IMR-90 (cell line): ENCODE measurements at regions not wholly inside any gene's neighbourhood (a gene's known extent, or its start where the extent isn't known, plus 50 kb on each side); places are given as distances from the start of the nearest gene placed in this dataset.

ENCODE experiments used
- ATAC-seq: fragments of 200-7000 bp; cut with Tn5 transposase; 2 replicates; pipeline ENCODE4 v1.9.1; 2020; ENCODE audit warnings: low read depth, mild to moderate bottlenecking, moderate library complexity
- BruUV-seq: library from RNA; stranded (reverse); fragments of 400-500 nt; replicated peaks from 2 replicates; lab custom pipeline; 2021; lab: Mats Ljungman, UMichigan
- CTCF ChIA-PET: fragments of 300-600 bp; formaldehyde crosslinking; extraction: SDS; loops from one replicate; lab custom pipeline; 2021; ENCODE audit warnings: antibody characterized with exemption; lab: Yijun Ruan, JAX
- POLR2A ChIA-PET: fragments of 300-600 bp; sonication (Branson Sonifier 250); formaldehyde crosslinking; loops from one replicate; lab custom pipeline; 2022; ENCODE audit warnings: antibody characterized with exemption; ENCODE audit not compliant: unreplicated experiment; lab: Charles Lee
- DNase-seq: peaks from one replicate; pipeline ENCODE4 v3.0.0; 2013
- H2AFZ ChIP-seq: replicated peaks from 2 replicates; pipeline ENCODE3; 2013; ENCODE audit warnings: low read length, mild to moderate bottlenecking; ENCODE audit not compliant: poor library complexity
- H2AK5ac ChIP-seq: 2 replicates; pipeline ENCODE4 v1.6.1; 2013; ENCODE audit warnings: low read depth, low read length, inconsistent platforms
- H2AK9ac ChIP-seq: replicated peaks from 2 replicates; pipeline ENCODE3; 2013; ENCODE audit warnings: mild to moderate bottlenecking, low read depth, low read length, moderate library complexity; ENCODE audit not compliant: poor library complexity
- H2BK120ac ChIP-seq: 2 replicates; pipeline ENCODE4 v1.6.1; 2013; ENCODE audit warnings: low read depth, low read length, inconsistent platforms
- H2BK15ac ChIP-seq: 3 replicates; pipeline ENCODE4 v1.6.1; 2013; ENCODE audit warnings: low read depth, low read length, inconsistent platforms
- H2BK20ac ChIP-seq: 2 replicates; pipeline ENCODE4 v1.6.1; 2013; ENCODE audit warnings: low read depth, mild to moderate bottlenecking, inconsistent platforms, low read length, moderate library complexity
- H2BK5ac ChIP-seq: 2 replicates; pipeline ENCODE4 v1.6.1; 2013; ENCODE audit warnings: mild to moderate bottlenecking, low read depth, low read length, inconsistent platforms; ENCODE audit not compliant: poor library complexity, severe bottlenecking
- H3K14ac ChIP-seq: replicated peaks from 2 replicates; pipeline ENCODE4 v1.6.1; 2013; ENCODE audit warnings: low read depth, low read length, inconsistent platforms
- H3K18ac ChIP-seq: 2 replicates; pipeline ENCODE4 v1.6.1; 2013; ENCODE audit warnings: low read depth, low read length, control low read depth
- H3K23ac ChIP-seq: 2 replicates; pipeline ENCODE4 v1.6.1; 2013; ENCODE audit warnings: low read depth, low read length, inconsistent platforms
- H3K27ac ChIP-seq: 2 replicates; pipeline ENCODE4 v1.5.1; 2013; ENCODE audit warnings: mild to moderate bottlenecking, control low read depth, low read length; ENCODE audit not compliant: insufficient read depth
- H3K27me3 ChIP-seq: 2 replicates; pipeline ENCODE4 v1.6.1; 2013; ENCODE audit warnings: low read length; ENCODE audit not compliant: control insufficient read depth, insufficient read depth
- H3K36me3 ChIP-seq: 2 replicates; pipeline ENCODE4 v1.6.1; 2013; ENCODE audit warnings: low read length, mixed read lengths; ENCODE audit not compliant: control insufficient read depth, insufficient read depth
- H3K4ac ChIP-seq: 2 replicates; pipeline ENCODE4 v1.6.1; 2013; ENCODE audit warnings: low read depth, low read length, inconsistent platforms
- H3K4me1 ChIP-seq: 2 replicates; pipeline ENCODE4 v1.6.1; 2013; ENCODE audit warnings: low read length, mixed read lengths; ENCODE audit not compliant: control insufficient read depth, insufficient read depth
- H3K4me2 ChIP-seq: 2 replicates; pipeline ENCODE4 v1.6.1; 2013; ENCODE audit warnings: low read depth, mild to moderate bottlenecking, control low read depth, low read length, moderate library complexity
- H3K4me3 ChIP-seq: 2 replicates; pipeline ENCODE4 v1.5.1; 2013; ENCODE audit warnings: low read depth, mild to moderate bottlenecking, control low read depth, low read length, moderate library complexity; ENCODE audit not compliant: insufficient read depth
- H3K56ac ChIP-seq: 2 replicates; pipeline ENCODE4 v1.6.1; 2013; ENCODE audit warnings: low read length, inconsistent platforms; ENCODE audit not compliant: insufficient read depth; ENCODE audit errors: extremely low read depth
- H3K79me1 ChIP-seq, 2 experiments: 2 replicates each; pipeline ENCODE4 v1.6.1; 2013; ENCODE audit warnings: low read length in 2 of 2, inconsistent platforms in 1 of 2, low read depth in 1 of 2
- H3K9ac ChIP-seq: 2 replicates; pipeline ENCODE4 v1.6.1; 2013; ENCODE audit warnings: low read depth, low read length, control low read depth
- H3K9me1 ChIP-seq: 2 replicates; pipeline ENCODE4 v1.6.1; 2013; ENCODE audit warnings: low read length, inconsistent platforms; ENCODE audit not compliant: insufficient read depth
- H3K9me3 ChIP-seq: 2 replicates; pipeline ENCODE4 v1.6.1; 2013; ENCODE audit warnings: low read length; ENCODE audit not compliant: control insufficient read depth, insufficient read depth
- H4K20me1 ChIP-seq: 2 replicates; pipeline ENCODE4 v1.6.1; 2013; ENCODE audit warnings: low read length, inconsistent platforms; ENCODE audit not compliant: insufficient read depth
- H4K5ac ChIP-seq: 2 replicates; pipeline ENCODE4 v1.6.1; 2013; ENCODE audit warnings: mild to moderate bottlenecking, low read depth, low read length, control low read depth
- H4K8ac ChIP-seq, 2 experiments: 2 replicates each; pipeline ENCODE4 v1.6.1; 2013; ENCODE audit warnings: low read depth in 2 of 2, low read length in 2 of 2, control low read depth in 1 of 2, inconsistent platforms in 1 of 2
- H4K91ac ChIP-seq: 2 replicates; pipeline ENCODE4 v1.6.1; 2013; ENCODE audit warnings: low read depth, low read length, inconsistent platforms; ENCODE audit not compliant: insufficient read depth
- CEBPB ChIP-seq: IDR thresholded peaks from 2 replicates; pipeline ENCODE4 v1.6.1; 2012; ENCODE audit warnings: low read depth, low read length, improper control_type of control experiment
- CHD1 ChIP-seq: IDR thresholded peaks from 2 replicates; pipeline ENCODE4 v1.6.1; 2012; ENCODE audit warnings: low read depth, low read length, improper control_type of control experiment
- MAFK ChIP-seq: IDR thresholded peaks from 2 replicates; pipeline ENCODE4 v1.6.1; 2012; ENCODE audit warnings: low read depth, low read length, improper control_type of control experiment
- RAD21 ChIP-seq: IDR thresholded peaks from 2 replicates; pipeline ENCODE4 v1.6.1; 2012; ENCODE audit warnings: low read length, improper control_type of control experiment
- RFX5 ChIP-seq: IDR thresholded peaks from 2 replicates; pipeline ENCODE4 v1.8.0; 2012; ENCODE audit warnings: low read depth, mild to moderate bottlenecking, low read length, moderate library complexity
- SMC3 ChIP-seq: fragments of 150-350 bp; IDR thresholded peaks from 2 replicates; pipeline ENCODE4 v1.6.1; 2016; ENCODE audit warnings: low read depth, mild to moderate bottlenecking, antibody characterized with exemption, low read length, moderate library complexity
- WGBS, 2 experiments: methylation state at CpG; one replicate each; pipeline versions ENCODE4 v1.1.5 to v1.1.7; 2013; ENCODE audit warnings: missing lambda C conversion rate in 2 of 2; ENCODE audit not compliant: insufficient read length in 1 of 2; ENCODE audit errors: extremely low coverage in 2 of 2; 5-methylcytosine and 5-hydroxymethylcytosine counted together
- dilution Hi-C: fragments of 300-500 bp; cut with HindIII; formaldehyde crosslinking; loops from one replicate; pipeline ENCODE4 v1.14.3; 2018; ENCODE audit warnings: low sequenced_read_pairs; ENCODE audit not compliant: unreplicated experiment
- in situ Hi-C: fragments of 300-500 bp; cut with MboI; formaldehyde crosslinking; loops from 3 replicates; pipeline ENCODE4 v1.14.3; 2019; ENCODE audit warnings: low sequenced_read_pairs, inconsistent platforms, mixed read lengths
- intact Hi-C: fragments of 100-400 bp; cut with micrococcal nuclease; formaldehyde crosslinking; loops from 2 replicates; pipeline ENCODE4 v1.10.0; 2022
- TF ChIP-seq, protein P1 (sequence below): fragments of 150-350 bp; IDR thresholded peaks from 2 replicates; pipeline ENCODE4 v1.6.1; 2016; ENCODE audit warnings: low read depth, mild to moderate bottlenecking, low read length, moderate library complexity, borderline replicate concordance
- TF ChIP-seq, protein P2 (sequence below): conservative IDR thresholded peaks from 2 replicates; pipeline ENCODE4 v1.5.1; 2012; ENCODE audit warnings: mild to moderate bottlenecking, low read depth, low read length, improper control_type of control experiment
- TF ChIP-seq, protein P3 (sequence below): fragments of 150-350 bp; IDR thresholded peaks from 2 replicates; pipeline ENCODE4 v1.6.1; 2017; ENCODE audit warnings: mild to moderate bottlenecking, antibody characterized with exemption, low read length, low read depth

DNA sequence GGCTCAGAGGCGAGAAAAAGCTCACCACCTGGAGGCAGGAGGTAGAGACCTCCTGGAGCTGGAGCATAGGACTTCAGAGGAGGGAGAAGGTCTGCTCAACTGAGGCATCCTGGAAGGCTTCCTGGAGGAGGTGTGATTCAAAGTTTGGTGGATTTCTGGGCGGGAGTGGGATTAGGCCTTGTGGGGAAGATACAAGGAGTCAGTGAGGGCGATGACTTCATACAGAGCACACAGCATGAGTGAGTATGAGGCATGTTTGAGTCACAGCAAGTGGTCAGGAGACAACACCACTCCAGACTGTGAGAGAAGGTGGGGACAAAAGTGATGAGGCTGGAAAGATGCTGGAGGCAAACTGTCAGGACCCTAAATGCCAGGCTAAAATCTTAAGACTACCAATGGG, 77.6 kb downstream of the MATN1 start:
- Histone ChIP-seq H2BK5ac (no peak overlapping the region), H3K4me1 (no peaks in the 10 kb centered on the region), H3K56ac (no peak overlapping the region), H3K23ac (no peak overlapping the region), H4K8ac (no peak overlapping the region), H3K18ac (no peak overlapping the region), H2BK15ac (no peak overlapping the region), H3K14ac (no peak overlapping the region), H2AK9ac (no peak overlapping the region), H2BK120ac (no peak overlapping the region), H3K9me1 (no peaks in the 10 kb centered on the region), H3K27me3 (peaks cover 8% of the 10 kb centered on the region), H2BK20ac (no peak overlapping the region), H3K36me3 (no peaks in the 10 kb centered on the region), H3K9ac (no peak overlapping the region), H3K4me3 (no peak overlapping the region), H4K91ac (no peak overlapping the region), H3K9me3 (no peaks in the 10 kb centered on the region), H3K4ac (no peak overlapping the region), H3K4me2 (no peak overlapping the region), H2AFZ (no peak overlapping the region), H4K20me1 (no peaks in the 10 kb centered on the region), H3K27ac (no peak overlapping the region), H2AK5ac (no peak overlapping the region), H3K79me1 (no peaks in the 10 kb centered on the region), H4K5ac (no peak overlapping the region)
- ChIA-PET CTCF (no interaction called here), POLR2A (no interaction called here)
- BruUV-seq = no TSS peak
- ATAC-seq = no peak
- DNase-seq = peak; percentile 57
- dilution Hi-C loops (no loop called here), intact Hi-C loops (no loop called here), in situ Hi-C loops (no loop called here)
- 38% methylated on average over 1 of the region's 3 CpGs; no CpG with 5 or more reads in 1 of the 2 experiments for WGBS, 2 experiments
- TF ChIP-seq SMC3 = no peak
- TF ChIP-seq CHD1 = no peak
- TF ChIP-seq, protein P1, sequence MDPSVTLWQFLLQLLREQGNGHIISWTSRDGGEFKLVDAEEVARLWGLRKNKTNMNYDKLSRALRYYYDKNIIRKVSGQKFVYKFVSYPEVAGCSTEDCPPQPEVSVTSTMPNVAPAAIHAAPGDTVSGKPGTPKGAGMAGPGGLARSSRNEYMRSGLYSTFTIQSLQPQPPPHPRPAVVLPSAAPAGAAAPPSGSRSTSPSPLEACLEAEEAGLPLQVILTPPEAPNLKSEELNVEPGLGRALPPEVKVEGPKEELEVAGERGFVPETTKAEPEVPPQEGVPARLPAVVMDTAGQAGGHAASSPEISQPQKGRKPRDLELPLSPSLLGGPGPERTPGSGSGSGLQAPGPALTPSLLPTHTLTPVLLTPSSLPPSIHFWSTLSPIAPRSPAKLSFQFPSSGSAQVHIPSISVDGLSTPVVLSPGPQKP = no peak
- no peak for TF ChIP-seq RFX5
- TF ChIP-seq RAD21 = no peak
- no peak for TF ChIP-seq MAFK
- TF ChIP-seq, protein P2, sequence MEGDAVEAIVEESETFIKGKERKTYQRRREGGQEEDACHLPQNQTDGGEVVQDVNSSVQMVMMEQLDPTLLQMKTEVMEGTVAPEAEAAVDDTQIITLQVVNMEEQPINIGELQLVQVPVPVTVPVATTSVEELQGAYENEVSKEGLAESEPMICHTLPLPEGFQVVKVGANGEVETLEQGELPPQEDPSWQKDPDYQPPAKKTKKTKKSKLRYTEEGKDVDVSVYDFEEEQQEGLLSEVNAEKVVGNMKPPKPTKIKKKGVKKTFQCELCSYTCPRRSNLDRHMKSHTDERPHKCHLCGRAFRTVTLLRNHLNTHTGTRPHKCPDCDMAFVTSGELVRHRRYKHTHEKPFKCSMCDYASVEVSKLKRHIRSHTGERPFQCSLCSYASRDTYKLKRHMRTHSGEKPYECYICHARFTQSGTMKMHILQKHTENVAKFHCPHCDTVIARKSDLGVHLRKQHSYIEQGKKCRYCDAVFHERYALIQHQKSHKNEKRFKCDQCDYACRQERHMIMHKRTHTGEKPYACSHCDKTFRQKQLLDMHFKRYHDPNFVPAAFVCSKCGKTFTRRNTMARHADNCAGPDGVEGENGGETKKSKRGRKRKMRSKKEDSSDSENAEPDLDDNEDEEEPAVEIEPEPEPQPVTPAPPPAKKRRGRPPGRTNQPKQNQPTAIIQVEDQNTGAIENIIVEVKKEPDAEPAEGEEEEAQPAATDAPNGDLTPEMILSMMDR = no peak
- no peak for TF ChIP-seq CEBPB
- TF ChIP-seq, protein P3, sequence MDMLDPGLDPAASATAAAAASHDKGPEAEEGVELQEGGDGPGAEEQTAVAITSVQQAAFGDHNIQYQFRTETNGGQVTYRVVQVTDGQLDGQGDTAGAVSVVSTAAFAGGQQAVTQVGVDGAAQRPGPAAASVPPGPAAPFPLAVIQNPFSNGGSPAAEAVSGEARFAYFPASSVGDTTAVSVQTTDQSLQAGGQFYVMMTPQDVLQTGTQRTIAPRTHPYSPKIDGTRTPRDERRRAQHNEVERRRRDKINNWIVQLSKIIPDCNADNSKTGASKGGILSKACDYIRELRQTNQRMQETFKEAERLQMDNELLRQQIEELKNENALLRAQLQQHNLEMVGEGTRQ = no peak
